Effector memory CD8-positive, alpha-beta T cell (primary cell): ENCODE measurements at regions not wholly inside any gene's neighbourhood (a gene's known extent, or its start where the extent isn't known, plus 50 kb on each side); places are given as distances from the start of the nearest gene placed in this dataset.

Experiments used
- ATAC-seq: fragments of 150-1000 bp; cut with Tn5 transposase; replicated peaks from 2 replicates; pipeline ENCODE4 v1.10.0; 2021; ENCODE audit warnings: mild to moderate bottlenecking, moderate library complexity
- DNase-seq, 3 experiments: peaks; one replicate each; pipeline ENCODE4 v3.0.0; 2021
- H3K27ac Mint-ChIP-seq, 2 donors: one replicate each; pipeline ENCODE4 v1.8.0; 2022; ENCODE audit warnings: mild to moderate bottlenecking in 2 of 2, mixed read lengths in 2 of 2, moderate library complexity in 2 of 2
- H3K27me3 Mint-ChIP-seq, 2 donors: one replicate each; pipeline ENCODE4 v1.8.0; 2022; ENCODE audit warnings: mixed read lengths in 2 of 2
- H3K36me3 Mint-ChIP-seq: one replicate; pipeline ENCODE4 v1.8.0; 2022; ENCODE audit warnings: mild to moderate bottlenecking, moderate library complexity, mixed read lengths; ENCODE audit not compliant: insufficient read depth
- H3K4me1 Mint-ChIP-seq, 2 donors: one replicate each; pipeline ENCODE4 v1.8.0; 2022; ENCODE audit warnings: low read depth in 2 of 2, mixed read lengths in 2 of 2
- H3K4me3 Mint-ChIP-seq, 2 donors: one replicate each; pipeline ENCODE4 v1.8.0; 2022; ENCODE audit warnings: mild to moderate bottlenecking in 2 of 2, mixed read lengths in 2 of 2, moderate library complexity in 2 of 2
- H3K9me3 Mint-ChIP-seq, 2 donors: one replicate each; pipeline ENCODE4 v1.8.0; 2022; ENCODE audit warnings: mixed read lengths in 2 of 2

DNA sequence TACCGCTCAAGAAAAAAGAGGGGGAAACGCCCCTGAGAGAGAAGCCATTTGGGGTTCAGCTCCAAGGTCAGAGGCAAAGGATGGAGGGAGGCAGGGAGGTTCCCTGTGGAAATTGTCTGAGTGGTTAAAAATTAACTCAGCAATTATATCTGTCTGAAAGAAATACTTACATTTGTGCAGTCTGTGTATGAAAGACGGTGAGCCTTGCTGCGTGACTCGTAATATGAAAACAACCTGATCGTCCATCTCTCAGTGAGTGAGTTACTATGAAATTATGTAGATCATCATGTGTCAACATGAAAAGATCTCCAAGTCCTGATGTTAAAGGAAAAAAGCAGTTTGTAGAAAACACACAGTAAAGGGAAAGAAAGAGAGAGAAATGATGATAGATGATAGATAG is 67.2 kb upstream of the FAM204A start:
- no peak for ATAC-seq
- no peaks in the 10 kb centered on the region for H3K4me1 Mint-ChIP-seq
- H3K4me3 Mint-ChIP-seq, result no peak overlapping the region
- H3K9me3 Mint-ChIP-seq, result no peaks in the 10 kb centered on the region
- DNase-seq, result no peak
- no peaks in the 10 kb centered on the region for H3K36me3 Mint-ChIP-seq
- peaks cover 62 to 75% of the 10 kb centered on the region in 2 donors for H3K27me3 Mint-ChIP-seq
- H3K27ac Mint-ChIP-seq, result no peak overlapping the region

DNA sequence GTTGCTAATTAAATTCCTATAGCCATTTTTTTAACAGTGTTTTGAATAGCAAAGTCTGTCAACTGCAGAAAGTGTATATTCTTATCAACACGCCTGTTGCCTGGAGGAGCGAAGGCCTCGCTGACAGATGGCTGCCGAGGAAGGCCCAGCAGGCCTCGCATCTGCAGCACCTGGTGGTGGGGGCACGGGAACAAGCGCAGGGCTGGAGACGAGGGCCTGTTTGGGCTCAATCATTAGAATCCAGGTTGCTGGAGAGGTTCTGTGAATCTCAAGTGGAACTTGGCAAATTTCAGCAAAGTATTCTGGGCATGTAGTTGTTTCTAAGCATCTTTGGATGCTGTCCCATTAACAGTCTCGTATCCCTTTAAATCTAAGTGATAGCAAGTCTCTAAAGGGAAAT is 66.1 kb upstream of the FAM204A start:
- peaks cover 57 to 77% of the 10 kb centered on the region in 2 donors for H3K27me3 Mint-ChIP-seq
- no peaks in the 10 kb centered on the region for H3K4me1 Mint-ChIP-seq
- DNase-seq (no peak), ATAC-seq (no peak)
- no peaks in the 10 kb centered on the region for H3K36me3 Mint-ChIP-seq
- H3K4me3 Mint-ChIP-seq, result no peak overlapping the region
- H3K27ac Mint-ChIP-seq, result no peak overlapping the region
- no peaks in the 10 kb centered on the region for H3K9me3 Mint-ChIP-seq

DNA sequence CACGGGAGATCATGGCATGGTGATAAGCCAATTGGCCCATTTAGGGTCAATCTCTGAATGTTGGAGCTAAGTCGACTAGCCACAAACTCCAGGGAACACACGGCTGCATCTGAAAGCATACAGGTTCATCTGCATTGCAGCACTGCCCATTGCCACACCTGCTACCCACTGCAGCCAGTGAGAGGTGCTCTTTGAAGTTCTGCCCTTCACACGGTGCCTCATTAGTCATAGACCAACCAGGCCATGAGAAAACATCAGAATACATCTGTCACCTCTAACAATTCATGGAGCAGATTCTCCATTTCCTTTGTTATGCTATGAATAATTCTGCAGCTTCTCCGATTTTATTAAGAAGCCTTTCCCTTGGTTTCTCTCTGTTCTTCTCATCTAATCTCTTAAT is 65.7 kb upstream of the FAM204A start:
- DNase-seq (no peak), ATAC-seq (no peak)
- Mint-ChIP-seq H3K27me3 (peaks cover 52 to 73% of the 10 kb centered on the region in 2 donors), H3K4me1 (no peaks in the 10 kb centered on the region), H3K4me3 (no peak overlapping the region), H3K36me3 (no peaks in the 10 kb centered on the region), H3K9me3 (no peaks in the 10 kb centered on the region), H3K27ac (no peak overlapping the region)

DNA sequence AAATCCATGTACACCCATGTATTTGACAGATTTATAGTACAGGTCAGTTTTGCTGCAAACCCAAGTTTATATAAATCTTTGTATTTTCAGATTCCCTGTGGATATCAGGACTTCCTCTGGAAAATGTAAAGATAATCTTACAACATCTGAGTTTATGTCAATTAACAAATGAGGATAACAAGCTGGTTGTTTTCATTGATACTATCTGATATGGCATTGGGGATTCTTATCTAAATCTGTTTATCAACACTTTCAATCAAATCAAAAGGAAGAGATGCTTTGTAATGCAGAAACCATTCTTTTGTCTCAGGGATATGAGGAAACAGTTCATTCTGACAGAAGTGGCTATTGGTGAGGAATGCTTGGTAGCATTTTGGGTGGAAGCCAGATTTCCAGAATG is 64.9 kb upstream of the FAM204A start:
- Mint-ChIP-seq H3K9me3 (no peaks in the 10 kb centered on the region), H3K27me3 (peaks cover 45 to 65% of the 10 kb centered on the region in 2 donors), H3K36me3 (no peaks in the 10 kb centered on the region), H3K27ac (no peak overlapping the region), H3K4me1 (no peaks in the 10 kb centered on the region), H3K4me3 (no peak overlapping the region)
- ATAC-seq (no peak), DNase-seq (no peak)

DNA sequence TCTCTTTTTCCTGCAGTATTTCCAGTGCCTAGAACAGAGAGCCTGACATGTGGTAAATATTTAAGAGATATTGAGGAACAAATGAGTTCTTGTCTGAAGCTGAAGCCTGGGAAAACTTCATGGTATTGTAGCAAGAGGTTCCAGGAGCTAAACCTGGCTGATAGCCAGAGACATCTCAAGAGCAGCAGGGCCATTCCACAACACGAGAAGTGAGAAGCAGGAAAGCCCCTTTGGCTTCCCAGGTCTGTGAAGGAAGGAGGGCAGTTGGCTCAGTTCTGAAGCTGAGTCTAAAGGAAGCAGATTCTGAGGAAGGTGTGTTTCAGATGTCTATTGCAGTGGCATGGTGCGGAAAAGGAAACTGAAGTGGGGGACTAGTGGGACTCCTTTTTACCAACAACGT is 63.8 kb upstream of the FAM204A start:
- ATAC-seq (no peak), DNase-seq (no peak)
- H3K4me1 Mint-ChIP-seq, result no peaks in the 10 kb centered on the region
- no peak overlapping the region for H3K27ac Mint-ChIP-seq
- no peak overlapping the region for H3K4me3 Mint-ChIP-seq
- no peaks in the 10 kb centered on the region for H3K36me3 Mint-ChIP-seq
- no peaks in the 10 kb centered on the region for H3K9me3 Mint-ChIP-seq
- peaks cover 38 to 54% of the 10 kb centered on the region in 2 donors for H3K27me3 Mint-ChIP-seq

DNA sequence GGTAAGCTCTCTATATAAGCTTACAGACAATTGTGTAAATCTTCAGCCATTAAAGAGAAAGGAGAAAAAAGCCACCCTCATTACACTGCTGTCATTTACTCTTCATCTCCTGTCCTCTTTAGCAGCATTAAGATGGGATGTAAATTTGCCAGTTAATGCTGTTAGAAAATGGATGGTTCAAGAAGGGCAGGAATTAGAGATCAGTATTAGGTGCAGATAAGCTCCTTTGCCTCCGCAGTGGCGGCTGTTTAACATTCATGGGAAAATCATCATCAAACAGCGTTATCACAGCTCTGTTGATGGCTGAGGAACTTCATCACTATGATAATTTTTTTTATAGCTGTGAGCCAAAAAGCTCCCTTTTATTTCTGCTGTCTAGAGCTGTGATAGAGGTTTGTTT is 61.8 kb upstream of the FAM204A start:
- H3K4me3 Mint-ChIP-seq, result no peak overlapping the region
- no peak overlapping the region for H3K27ac Mint-ChIP-seq
- H3K27me3 Mint-ChIP-seq, result peaks cover 18 to 35% of the 10 kb centered on the region in 2 donors
- ATAC-seq, result no peak
- H3K9me3 Mint-ChIP-seq, result no peaks in the 10 kb centered on the region
- H3K4me1 Mint-ChIP-seq, result no peaks in the 10 kb centered on the region
- H3K36me3 Mint-ChIP-seq, result no peaks in the 10 kb centered on the region
- no peak for DNase-seq

DNA sequence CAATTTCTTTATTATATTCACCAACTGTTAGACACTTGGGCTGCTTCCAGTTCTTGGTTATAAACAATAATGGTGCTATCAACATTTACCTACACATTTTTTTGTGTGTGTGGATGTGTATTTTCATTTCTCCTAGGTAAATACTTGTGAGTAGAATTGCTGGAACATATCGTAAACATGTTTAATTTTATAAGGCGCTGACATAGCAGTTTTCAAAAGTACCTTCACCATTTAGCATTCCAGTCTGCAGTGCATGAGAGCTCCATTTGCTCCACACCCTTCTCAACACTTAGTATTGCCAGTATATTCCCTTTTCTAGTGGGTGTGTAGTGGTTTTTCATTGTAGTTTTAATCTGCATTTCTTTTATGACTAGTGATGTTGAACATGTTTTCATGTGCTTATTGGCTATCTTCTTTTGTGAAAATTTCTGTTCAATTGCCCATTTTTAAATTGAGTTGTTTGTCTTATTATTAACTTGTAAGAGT is 59.6 kb upstream of the FAM204A start:
- no peak overlapping the region for H3K27ac Mint-ChIP-seq
- no peak overlapping the region for H3K4me3 Mint-ChIP-seq
- no peaks in the 10 kb centered on the region for H3K36me3 Mint-ChIP-seq
- ATAC-seq (no peak), DNase-seq (no peak)
- H3K9me3 Mint-ChIP-seq, result no peaks in the 10 kb centered on the region
- H3K27me3 Mint-ChIP-seq, result peaks cover 5 to 32% of the 10 kb centered on the region in 2 donors
- H3K4me1 Mint-ChIP-seq, result no peaks in the 10 kb centered on the region

DNA sequence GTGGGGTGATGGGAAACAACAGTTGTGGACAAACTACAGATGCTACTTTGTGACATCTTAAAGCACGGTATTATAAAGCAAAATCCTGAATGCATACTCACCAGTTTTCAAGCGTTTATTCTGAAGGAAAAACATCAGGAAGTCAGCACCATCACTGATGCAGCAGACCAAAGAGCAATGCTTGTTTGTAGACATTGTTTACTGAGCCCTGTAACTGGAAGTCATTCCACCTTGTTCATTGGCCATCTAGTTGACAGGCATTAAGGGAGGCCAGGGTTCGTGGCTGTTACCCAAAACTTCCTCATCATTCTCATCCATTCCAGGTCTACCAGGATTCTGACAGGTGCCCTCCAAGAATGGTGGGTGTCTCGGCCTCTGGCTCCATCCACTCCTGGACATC is 55.3 kb upstream of the FAM204A start:
- no peak for ATAC-seq
- Mint-ChIP-seq H3K9me3 (no peaks in the 10 kb centered on the region), H3K27ac (no peak overlapping the region), H3K4me1 (peaks cover 0 to 2% of the 10 kb centered on the region in 2 donors), H3K27me3 (peaks cover 10 to 38% of the 10 kb centered on the region in 2 donors), H3K4me3 (no peak overlapping the region), H3K36me3 (no peaks in the 10 kb centered on the region)
- no peak for DNase-seq

DNA sequence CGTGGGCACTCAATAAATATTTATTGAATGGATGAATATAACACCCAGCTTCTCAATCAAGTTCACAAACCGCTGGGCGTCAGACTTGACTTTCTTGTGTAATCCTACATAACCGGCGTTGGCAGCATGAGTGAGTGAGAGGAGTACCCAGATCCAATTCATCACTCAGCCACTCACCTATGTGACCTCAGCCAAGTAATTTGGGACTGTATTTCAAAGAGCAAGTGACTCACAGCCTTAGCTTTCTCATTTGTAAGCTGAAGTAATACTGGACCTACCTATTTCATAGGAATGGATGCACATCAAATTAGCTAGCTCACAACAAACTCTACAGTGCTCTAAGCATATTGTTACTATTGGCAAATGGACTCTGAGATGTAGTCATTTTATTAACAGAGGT is 53.8 kb upstream of the FAM204A start:
- no peak for DNase-seq
- H3K4me1 Mint-ChIP-seq, result peaks cover 0 to 2% of the 10 kb centered on the region in 2 donors
- no peaks in the 10 kb centered on the region for H3K9me3 Mint-ChIP-seq
- no peak overlapping the region for H3K4me3 Mint-ChIP-seq
- H3K27ac Mint-ChIP-seq, result no peak overlapping the region
- H3K36me3 Mint-ChIP-seq, result no peaks in the 10 kb centered on the region
- no peak for ATAC-seq
- peaks cover 19 to 50% of the 10 kb centered on the region in 2 donors for H3K27me3 Mint-ChIP-seq

DNA sequence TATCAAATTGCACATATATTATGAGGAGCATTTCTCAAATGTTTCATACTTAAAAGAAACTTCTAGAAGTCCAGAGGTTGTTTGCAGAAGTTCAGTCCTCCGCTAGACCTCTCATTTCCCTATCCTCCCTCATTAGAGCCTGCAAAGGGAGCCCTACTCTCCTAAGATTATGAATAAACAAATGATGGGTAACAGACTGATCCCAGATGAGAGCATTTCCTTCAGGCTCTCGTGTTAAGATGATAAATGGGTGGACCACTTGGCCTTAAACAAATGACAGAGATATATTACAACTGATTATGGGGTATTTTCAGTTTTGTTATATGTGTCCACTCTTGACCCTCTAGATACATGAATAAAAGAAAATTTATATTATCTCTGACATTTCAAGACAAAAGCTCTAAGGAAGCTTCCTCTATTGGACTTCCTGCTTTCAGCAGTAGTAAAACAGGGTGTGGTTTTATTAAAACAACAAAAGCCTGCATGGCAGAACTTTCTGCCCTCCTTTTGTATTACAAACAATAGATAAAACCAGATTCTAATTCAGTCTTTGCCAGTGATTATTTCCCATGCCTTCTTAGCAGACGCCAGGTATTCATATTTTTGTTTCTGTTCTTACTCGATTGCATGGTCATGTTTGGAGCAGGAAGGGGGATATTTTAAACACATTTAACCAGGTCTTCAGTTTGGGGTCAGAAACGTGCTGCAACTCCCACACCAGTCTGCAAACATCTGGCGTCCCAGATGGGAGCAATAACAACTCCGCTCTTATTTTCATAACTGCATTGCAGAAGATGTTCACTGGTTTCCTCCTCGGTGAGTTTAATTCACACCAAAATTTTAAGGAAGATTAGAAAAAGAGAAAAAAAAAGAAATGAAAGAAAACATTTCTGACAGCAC is 52.4 kb upstream of the FAM204A start:
- Mint-ChIP-seq H3K4me3 (no peak overlapping the region), H3K4me1 (peaks cover 0 to 2% of the 10 kb centered on the region in 2 donors), H3K9me3 (no peaks in the 10 kb centered on the region), H3K36me3 (no peaks in the 10 kb centered on the region), H3K27ac (no peak overlapping the region), H3K27me3 (peaks cover 33 to 57% of the 10 kb centered on the region in 2 donors)
- ATAC-seq, result no peak
- DNase-seq, result no peak

DNA sequence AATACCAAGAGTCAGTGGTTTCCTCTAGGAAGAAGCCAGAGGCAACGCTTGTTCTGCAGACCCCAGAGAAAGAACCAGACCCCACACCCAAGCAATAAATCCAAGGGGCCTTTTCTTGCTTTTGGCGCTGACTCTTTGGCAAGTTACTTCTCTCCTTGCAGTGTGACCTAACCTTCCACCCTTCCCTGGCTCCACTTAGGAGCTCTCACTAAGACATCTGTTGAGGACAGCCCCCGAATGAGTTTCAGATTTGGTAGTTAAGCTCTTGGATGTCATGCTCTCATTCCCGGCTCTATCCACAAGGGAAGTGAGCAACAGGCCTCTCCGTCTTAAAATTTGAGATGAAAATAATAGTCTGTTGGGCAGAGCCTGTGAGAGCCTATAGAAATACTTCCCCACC is 50.6 kb upstream of the FAM204A start:
- Mint-ChIP-seq H3K36me3 (no peaks in the 10 kb centered on the region), H3K27me3 (peaks cover 40 to 59% of the 10 kb centered on the region in 2 donors), H3K4me1 (peaks cover 0 to 2% of the 10 kb centered on the region in 2 donors), H3K4me3 (no peak overlapping the region), H3K27ac (no peak overlapping the region), H3K9me3 (peaks cover 0 to under 1% of the 10 kb centered on the region in 2 donors)
- no peak for ATAC-seq
- DNase-seq, result no peak
